ENCODE measurements at regions not wholly inside any gene's neighbourhood (a gene's known extent, or its start where the extent isn't known, plus 50 kb on each side); places are given as distances from the start of the nearest gene placed in this dataset.

- TF ChIP-seq, protein P1, sequence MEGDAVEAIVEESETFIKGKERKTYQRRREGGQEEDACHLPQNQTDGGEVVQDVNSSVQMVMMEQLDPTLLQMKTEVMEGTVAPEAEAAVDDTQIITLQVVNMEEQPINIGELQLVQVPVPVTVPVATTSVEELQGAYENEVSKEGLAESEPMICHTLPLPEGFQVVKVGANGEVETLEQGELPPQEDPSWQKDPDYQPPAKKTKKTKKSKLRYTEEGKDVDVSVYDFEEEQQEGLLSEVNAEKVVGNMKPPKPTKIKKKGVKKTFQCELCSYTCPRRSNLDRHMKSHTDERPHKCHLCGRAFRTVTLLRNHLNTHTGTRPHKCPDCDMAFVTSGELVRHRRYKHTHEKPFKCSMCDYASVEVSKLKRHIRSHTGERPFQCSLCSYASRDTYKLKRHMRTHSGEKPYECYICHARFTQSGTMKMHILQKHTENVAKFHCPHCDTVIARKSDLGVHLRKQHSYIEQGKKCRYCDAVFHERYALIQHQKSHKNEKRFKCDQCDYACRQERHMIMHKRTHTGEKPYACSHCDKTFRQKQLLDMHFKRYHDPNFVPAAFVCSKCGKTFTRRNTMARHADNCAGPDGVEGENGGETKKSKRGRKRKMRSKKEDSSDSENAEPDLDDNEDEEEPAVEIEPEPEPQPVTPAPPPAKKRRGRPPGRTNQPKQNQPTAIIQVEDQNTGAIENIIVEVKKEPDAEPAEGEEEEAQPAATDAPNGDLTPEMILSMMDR (conservative IDR thresholded peaks at IDR 0.05), result no peak
- TF ChIP-seq EZH2 (IDR thresholded peaks at IDR 0.05; ENCODE audit: low read depth), result no peak
These were observed 1826.5 kb downstream of the SLITRK5 start for GRCh38 chr13:89497658-89498057.
